ENCODE measurements at regions not wholly inside any gene's neighbourhood (a gene's known extent, or its start where the extent isn't known, plus 50 kb on each side); places are given as distances from the start of the nearest gene placed in this dataset.

DNA sequence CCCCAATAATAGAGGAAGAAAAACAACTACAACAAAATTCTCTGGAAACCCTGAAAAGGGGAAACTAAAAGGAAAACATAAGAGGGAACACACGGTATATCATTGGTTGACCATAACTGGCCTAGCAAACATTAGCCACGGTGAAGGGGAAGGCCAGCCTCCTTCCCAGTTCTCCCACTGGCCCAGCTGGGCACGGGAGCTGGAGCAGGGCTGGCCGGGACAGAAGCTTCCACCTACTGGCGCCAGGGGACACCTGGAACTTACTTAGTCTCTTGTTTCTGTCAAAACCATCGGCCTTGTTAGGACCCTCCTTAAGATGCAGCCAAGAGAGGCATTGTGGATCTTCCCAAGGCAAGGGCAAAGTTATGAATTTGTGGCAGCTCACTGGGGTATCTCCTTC, 56.1 kb upstream of the DLGAP1 start:
- no peaks in the 10 kb centered on the region for H3K4me1 ChIP-seq (ENCODE audit: low read depth, poor library complexity, severe bottlenecking)
- no peaks in the 10 kb centered on the region for H3K36me3 ChIP-seq (ENCODE audit: insufficient read depth)
- no peaks in the 10 kb centered on the region for H3K27me3 ChIP-seq (ENCODE audit: insufficient read depth, low read depth)
- TF ChIP-seq, protein P1, sequence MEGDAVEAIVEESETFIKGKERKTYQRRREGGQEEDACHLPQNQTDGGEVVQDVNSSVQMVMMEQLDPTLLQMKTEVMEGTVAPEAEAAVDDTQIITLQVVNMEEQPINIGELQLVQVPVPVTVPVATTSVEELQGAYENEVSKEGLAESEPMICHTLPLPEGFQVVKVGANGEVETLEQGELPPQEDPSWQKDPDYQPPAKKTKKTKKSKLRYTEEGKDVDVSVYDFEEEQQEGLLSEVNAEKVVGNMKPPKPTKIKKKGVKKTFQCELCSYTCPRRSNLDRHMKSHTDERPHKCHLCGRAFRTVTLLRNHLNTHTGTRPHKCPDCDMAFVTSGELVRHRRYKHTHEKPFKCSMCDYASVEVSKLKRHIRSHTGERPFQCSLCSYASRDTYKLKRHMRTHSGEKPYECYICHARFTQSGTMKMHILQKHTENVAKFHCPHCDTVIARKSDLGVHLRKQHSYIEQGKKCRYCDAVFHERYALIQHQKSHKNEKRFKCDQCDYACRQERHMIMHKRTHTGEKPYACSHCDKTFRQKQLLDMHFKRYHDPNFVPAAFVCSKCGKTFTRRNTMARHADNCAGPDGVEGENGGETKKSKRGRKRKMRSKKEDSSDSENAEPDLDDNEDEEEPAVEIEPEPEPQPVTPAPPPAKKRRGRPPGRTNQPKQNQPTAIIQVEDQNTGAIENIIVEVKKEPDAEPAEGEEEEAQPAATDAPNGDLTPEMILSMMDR (conservative IDR thresholded peaks at IDR 0.05; ENCODE audit: low read depth, low read length) = no peak
- H3K9ac ChIP-seq = no peak overlapping the region
- no peak overlapping the region for H2AFZ ChIP-seq (ENCODE audit: low read depth)
- H4K20me1 ChIP-seq (ENCODE audit: insufficient read depth) = no peaks in the 10 kb centered on the region
- H3K4me2 ChIP-seq = no peak overlapping the region
- no peaks in the 10 kb centered on the region for H3K79me2 ChIP-seq (ENCODE audit: insufficient read depth, low read depth)
- no peak overlapping the region for H3K4me3 ChIP-seq (IDR thresholded peaks at IDR 0.05; ENCODE audit: insufficient read depth, low read depth, low read length)
- no peak overlapping the region for H3K27ac ChIP-seq

DNA sequence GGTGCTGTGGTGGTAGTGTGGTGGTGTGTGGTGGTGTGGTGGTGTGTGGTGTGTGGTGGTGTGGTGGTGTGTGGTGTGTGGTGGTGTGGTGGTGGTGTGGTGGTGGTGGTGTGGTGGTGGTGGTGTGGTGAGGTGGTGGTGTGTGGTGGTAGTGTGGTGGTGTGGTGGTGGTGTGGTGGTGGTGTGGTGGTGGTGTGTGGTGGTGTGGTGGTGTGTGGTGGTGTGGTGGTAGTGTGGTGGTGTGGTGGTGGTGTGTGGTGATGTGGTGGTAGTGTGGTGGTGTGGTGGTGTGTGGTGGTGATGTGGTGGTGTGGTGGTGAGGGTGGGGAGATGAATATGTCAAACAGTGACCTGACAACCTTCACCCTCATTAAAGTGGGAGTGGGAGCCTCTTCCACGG, 55.6 kb upstream of the DLGAP1 start:
- Histone ChIP-seq H3K9ac (no peak overlapping the region), H2AFZ (ENCODE audit: low read depth) (no peak overlapping the region)
- TF ChIP-seq, protein P1 (conservative IDR thresholded peaks at IDR 0.05; ENCODE audit: low read depth, low read length) = no peak

DNA sequence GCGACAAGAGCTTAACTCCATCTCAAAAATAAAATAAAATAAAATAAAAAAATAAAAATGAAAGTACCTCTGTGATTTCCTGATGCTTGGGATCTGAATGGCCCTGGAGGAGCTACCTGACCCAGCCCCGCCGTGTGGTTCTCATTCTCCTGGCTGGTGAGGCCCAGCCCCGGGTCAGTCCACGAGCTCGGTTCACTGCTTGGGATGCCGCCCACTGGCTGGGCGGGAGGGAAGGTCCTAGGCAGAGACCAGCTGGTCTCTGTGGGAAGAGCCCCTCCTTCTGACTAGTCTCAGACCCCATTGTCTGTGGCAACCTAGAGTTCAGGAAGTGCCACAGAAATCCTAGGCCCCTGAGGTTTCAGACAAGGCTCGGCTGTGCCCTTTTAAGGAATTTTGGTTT, 55.1 kb upstream of the DLGAP1 start:
- H3K4me2 ChIP-seq = no peak overlapping the region
- TF ChIP-seq, protein P1 (conservative IDR thresholded peaks at IDR 0.05; ENCODE audit: low read depth, low read length) = no peak
- H4K20me1 ChIP-seq (ENCODE audit: insufficient read depth) = no peaks in the 10 kb centered on the region
- no peaks in the 10 kb centered on the region for H3K27me3 ChIP-seq (ENCODE audit: insufficient read depth, low read depth)
- H3K36me3 ChIP-seq (ENCODE audit: insufficient read depth) = no peaks in the 10 kb centered on the region
- no peak overlapping the region for H3K9ac ChIP-seq
- no peak overlapping the region for H3K4me3 ChIP-seq (IDR thresholded peaks at IDR 0.05; ENCODE audit: insufficient read depth, low read depth, low read length)
- H2AFZ ChIP-seq (ENCODE audit: low read depth) = no peak overlapping the region
- no peak overlapping the region for H3K27ac ChIP-seq
- no peaks in the 10 kb centered on the region for H3K79me2 ChIP-seq (ENCODE audit: insufficient read depth, low read depth)
- H3K4me1 ChIP-seq (ENCODE audit: low read depth, poor library complexity, severe bottlenecking) = no peaks in the 10 kb centered on the region

More for the DNA sequence above, 55.6 kb upstream of the DLGAP1 start:
- Histone ChIP-seq H3K4me3 (IDR thresholded peaks at IDR 0.05; ENCODE audit: insufficient read depth, low read depth, low read length) (no peak overlapping the region), H3K27me3 (ENCODE audit: insufficient read depth, low read depth) (no peaks in the 10 kb centered on the region), H3K4me1 (ENCODE audit: low read depth, poor library complexity, severe bottlenecking) (no peaks in the 10 kb centered on the region), H3K36me3 (ENCODE audit: insufficient read depth) (no peaks in the 10 kb centered on the region), H4K20me1 (ENCODE audit: insufficient read depth) (no peaks in the 10 kb centered on the region), H3K27ac (no peak overlapping the region), H3K4me2 (no peak overlapping the region), H3K79me2 (ENCODE audit: insufficient read depth, low read depth) (no peaks in the 10 kb centered on the region)

Data from KMS-11 (cell line).